ENCODE measurements at regions not wholly inside any gene's neighbourhood (a gene's known extent, or its start where the extent isn't known, plus 50 kb on each side); places are given as distances from the start of the nearest gene placed in this dataset.
"Not testable (repeated sequence)": the region's sequence is repeated elsewhere in the genome, so short reads cannot be mapped to it uniquely, and the experiment has no call there.

DNA sequence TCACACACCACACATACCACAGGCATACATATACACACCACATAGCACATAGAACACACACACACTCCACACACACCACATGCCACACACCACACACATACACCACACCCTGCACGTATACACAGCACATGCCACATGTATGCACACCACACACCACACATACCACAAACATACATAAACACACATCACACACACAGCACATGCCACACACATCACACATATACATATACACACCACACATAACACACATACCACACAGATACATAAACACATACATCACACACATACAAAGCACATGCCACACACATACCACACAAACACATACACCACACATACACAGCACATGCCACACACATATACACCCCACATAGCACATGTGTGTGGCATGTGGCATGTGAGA is 171.1 kb downstream of the OR4M2 start:
- Histone ChIP-seq H4K20me1 (ENCODE audit: insufficient read depth) (no peaks in the 10 kb centered on the region), H3K27ac (ENCODE audit: low read depth, low read length) (no peak overlapping the region), H2AFZ (ENCODE audit: low read depth, low read length, poor library complexity, severe bottlenecking) (no peak overlapping the region), H3K9ac (ENCODE audit: low read length) (no peak overlapping the region), H3K27me3 (ENCODE audit: insufficient read depth, low read length) (no peaks in the 10 kb centered on the region), H3K9me3 (ENCODE audit: control insufficient read depth in 1 of 2, insufficient read depth in 1 of 2, low read depth in 1 of 2, low read length in 2 of 2) (peaks cover 22 to 62% of the 10 kb centered on the region in 2 experiments; a peak in 2 of 4 replicates), H3K9me2 (ENCODE audit: insufficient read depth) (no peaks in the 10 kb centered on the region), H3K79me2 (ENCODE audit: insufficient read depth, low read length) (no peaks in the 10 kb centered on the region), H3K4me1 (ENCODE audit: control insufficient read depth in 1 of 2, insufficient read depth in 2 of 2, low read length in 2 of 2) (no peaks in the 10 kb centered on the region), H3K4me3 (replicated peaks in 1 of 2; ENCODE audit: low read depth in 1 of 2, low read length in 2 of 2) (no peak overlapping the region), H3K4me2 (ENCODE audit: low read length) (no peak overlapping the region), H3K36me3 (ENCODE audit: control insufficient read depth in 1 of 2, insufficient read depth in 2 of 2, low read length in 2 of 2) (no peaks in the 10 kb centered on the region)
- ChIA-PET POLR2A (no interaction called here), CTCF (no interaction called here), RAD21 (ENCODE audit: low non-redundant PET in 1 of 2, low total read pairs in 2 of 2, uncharacterized antibody in 2 of 2, unreplicated experiment in 2 of 2) (no interaction called here)
- DNase-seq (ENCODE audit: low read depth, low spot score) (no peak), ATAC-seq (no peak)
- no TSS peak for BruUV-seq (replicated peaks)
- TF ChIP-seq YY1 (IDR thresholded peaks at IDR 0.05; ENCODE audit: extremely low read depth, insufficient replicate concordance, low read depth, low read length) (no peak), TCF7L2 (IDR thresholded peaks at IDR 0.05; ENCODE audit: borderline replicate concordance, extremely low read depth, insufficient read depth, insufficient read length) (no peak), SIN3A (IDR thresholded peaks at IDR 0.05; ENCODE audit: low read depth) (no peak), ELF1 (IDR thresholded peaks at IDR 0.05; ENCODE audit: borderline replicate concordance, low read depth) (no peak), POLR2A (IDR thresholded peaks at IDR 0.05; ENCODE audit: borderline replicate concordance, extremely low read depth, insufficient read depth, insufficient read length) (no peak), EZH2phosphoT487 (IDR thresholded peaks at IDR 0.05; ENCODE audit: borderline replicate concordance) (no peak), RAD21 (IDR thresholded peaks at IDR 0.05; ENCODE audit: low read depth) (no peak), SP1 (IDR thresholded peaks at IDR 0.05; ENCODE audit: low read depth) (no peak), CBX3 (IDR thresholded peaks at IDR 0.05; ENCODE audit: low read depth) (no peak), EGR1 (IDR thresholded peaks at IDR 0.05; ENCODE audit: low read depth) (no peak), EZH2 (IDR thresholded peaks at IDR 0.05) (no peak), JUND (IDR thresholded peaks at IDR 0.05) (no peak), ZFX (IDR thresholded peaks at IDR 0.05) (no peak), FOSL1 (IDR thresholded peaks at IDR 0.05; ENCODE audit: low read depth) (no peak), SRF (IDR thresholded peaks at IDR 0.05; ENCODE audit: low read depth) (no peak), POLR2AphosphoS5 (IDR thresholded peaks at IDR 0.05; ENCODE audit: low read depth, low read length) (no peak)
- TF ChIP-seq, protein P1, sequence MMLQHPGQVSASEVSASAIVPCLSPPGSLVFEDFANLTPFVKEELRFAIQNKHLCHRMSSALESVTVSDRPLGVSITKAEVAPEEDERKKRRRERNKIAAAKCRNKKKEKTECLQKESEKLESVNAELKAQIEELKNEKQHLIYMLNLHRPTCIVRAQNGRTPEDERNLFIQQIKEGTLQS (IDR thresholded peaks at IDR 0.05), result no peak
- TF ChIP-seq, protein P2, sequence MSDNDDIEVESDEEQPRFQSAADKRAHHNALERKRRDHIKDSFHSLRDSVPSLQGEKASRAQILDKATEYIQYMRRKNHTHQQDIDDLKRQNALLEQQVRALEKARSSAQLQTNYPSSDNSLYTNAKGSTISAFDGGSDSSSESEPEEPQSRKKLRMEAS (IDR thresholded peaks at IDR 0.05), result no peak
- TF ChIP-seq, protein P3, sequence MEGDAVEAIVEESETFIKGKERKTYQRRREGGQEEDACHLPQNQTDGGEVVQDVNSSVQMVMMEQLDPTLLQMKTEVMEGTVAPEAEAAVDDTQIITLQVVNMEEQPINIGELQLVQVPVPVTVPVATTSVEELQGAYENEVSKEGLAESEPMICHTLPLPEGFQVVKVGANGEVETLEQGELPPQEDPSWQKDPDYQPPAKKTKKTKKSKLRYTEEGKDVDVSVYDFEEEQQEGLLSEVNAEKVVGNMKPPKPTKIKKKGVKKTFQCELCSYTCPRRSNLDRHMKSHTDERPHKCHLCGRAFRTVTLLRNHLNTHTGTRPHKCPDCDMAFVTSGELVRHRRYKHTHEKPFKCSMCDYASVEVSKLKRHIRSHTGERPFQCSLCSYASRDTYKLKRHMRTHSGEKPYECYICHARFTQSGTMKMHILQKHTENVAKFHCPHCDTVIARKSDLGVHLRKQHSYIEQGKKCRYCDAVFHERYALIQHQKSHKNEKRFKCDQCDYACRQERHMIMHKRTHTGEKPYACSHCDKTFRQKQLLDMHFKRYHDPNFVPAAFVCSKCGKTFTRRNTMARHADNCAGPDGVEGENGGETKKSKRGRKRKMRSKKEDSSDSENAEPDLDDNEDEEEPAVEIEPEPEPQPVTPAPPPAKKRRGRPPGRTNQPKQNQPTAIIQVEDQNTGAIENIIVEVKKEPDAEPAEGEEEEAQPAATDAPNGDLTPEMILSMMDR (IDR thresholded peaks at IDR 0.05 in 2 of 3, conservative IDR thresholded peaks at IDR 0.05 in 1 of 3; ENCODE audit: borderline replicate concordance in 1 of 3, insufficient read depth in 1 of 3, low read depth in 2 of 3, low read length in 2 of 3), result no peak
- TF ChIP-seq, protein P4, sequence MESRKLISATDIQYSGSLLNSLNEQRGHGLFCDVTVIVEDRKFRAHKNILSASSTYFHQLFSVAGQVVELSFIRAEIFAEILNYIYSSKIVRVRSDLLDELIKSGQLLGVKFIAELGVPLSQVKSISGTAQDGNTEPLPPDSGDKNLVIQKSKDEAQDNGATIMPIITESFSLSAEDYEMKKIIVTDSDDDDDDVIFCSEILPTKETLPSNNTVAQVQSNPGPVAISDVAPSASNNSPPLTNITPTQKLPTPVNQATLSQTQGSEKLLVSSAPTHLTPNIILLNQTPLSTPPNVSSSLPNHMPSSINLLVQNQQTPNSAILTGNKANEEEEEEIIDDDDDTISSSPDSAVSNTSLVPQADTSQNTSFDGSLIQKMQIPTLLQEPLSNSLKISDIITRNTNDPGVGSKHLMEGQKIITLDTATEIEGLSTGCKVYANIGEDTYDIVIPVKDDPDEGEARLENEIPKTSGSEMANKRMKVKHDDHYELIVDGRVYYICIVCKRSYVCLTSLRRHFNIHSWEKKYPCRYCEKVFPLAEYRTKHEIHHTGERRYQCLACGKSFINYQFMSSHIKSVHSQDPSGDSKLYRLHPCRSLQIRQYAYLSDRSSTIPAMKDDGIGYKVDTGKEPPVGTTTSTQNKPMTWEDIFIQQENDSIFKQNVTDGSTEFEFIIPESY (IDR thresholded peaks at IDR 0.05; ENCODE audit: extremely low read depth, insufficient replicate concordance, low read length), result no peak
- intact Hi-C loops (cut with micrococcal nuclease), result no loop called here

DNA sequence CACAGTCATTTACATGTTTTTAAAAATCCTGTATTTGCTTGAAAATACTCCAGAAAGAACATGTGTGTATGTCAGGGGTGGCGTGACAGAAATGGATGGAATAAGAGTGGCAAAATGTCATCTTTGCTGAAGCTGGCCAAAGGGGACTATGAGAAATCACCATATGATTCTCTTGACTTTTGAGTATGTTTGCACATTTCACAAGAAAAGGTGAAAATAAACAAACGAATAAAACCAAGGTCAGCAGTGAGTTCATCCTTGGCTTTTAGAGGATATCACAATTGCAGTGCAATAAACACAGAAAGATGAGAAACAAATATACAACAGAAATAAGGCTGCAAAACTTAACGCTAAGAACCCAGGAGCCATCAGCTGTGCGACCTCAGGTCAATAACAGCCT is 171.7 kb downstream of the OR4M2 start:
- H3K4me1 ChIP-seq (ENCODE audit: control insufficient read depth in 1 of 2, insufficient read depth in 2 of 2, low read length in 2 of 2); POLR2A ChIA-PET; CTCF ChIA-PET; H3K79me2 ChIP-seq (ENCODE audit: insufficient read depth, low read length); intact Hi-C loops (cut with micrococcal nuclease); H3K27me3 ChIP-seq (ENCODE audit: insufficient read depth, low read length); H4K20me1 ChIP-seq (ENCODE audit: insufficient read depth); DNase-seq (ENCODE audit: low read depth, low spot score); H3K36me3 ChIP-seq (ENCODE audit: control insufficient read depth in 1 of 2, insufficient read depth in 2 of 2, low read length in 2 of 2); H3K4me2 ChIP-seq (ENCODE audit: low read length); H3K27ac ChIP-seq (ENCODE audit: low read depth, low read length); H3K9ac ChIP-seq (ENCODE audit: low read length); RAD21 ChIA-PET (ENCODE audit: low non-redundant PET in 1 of 2, low total read pairs in 2 of 2, uncharacterized antibody in 2 of 2, unreplicated experiment in 2 of 2); H3K9me2 ChIP-seq (ENCODE audit: insufficient read depth); H3K4me3 ChIP-seq (replicated peaks in 1 of 2; ENCODE audit: low read depth in 1 of 2, low read length in 2 of 2); H2AFZ ChIP-seq (ENCODE audit: low read depth, low read length, poor library complexity, severe bottlenecking); BruUV-seq (replicated peaks); ATAC-seq: not testable (repeated sequence)
- H3K9me3 ChIP-seq (ENCODE audit: control insufficient read depth in 1 of 2, insufficient read depth in 1 of 2, low read depth in 1 of 2, low read length in 2 of 2), result peaks cover 20 to 60% of the 10 kb centered on the region in 2 experiments; a peak in 2 of 4 replicates
